ENCODE measurements at regions not wholly inside any gene's neighbourhood (a gene's known extent, or its start where the extent isn't known, plus 50 kb on each side); places are given as distances from the start of the nearest gene placed in this dataset.

DNA sequence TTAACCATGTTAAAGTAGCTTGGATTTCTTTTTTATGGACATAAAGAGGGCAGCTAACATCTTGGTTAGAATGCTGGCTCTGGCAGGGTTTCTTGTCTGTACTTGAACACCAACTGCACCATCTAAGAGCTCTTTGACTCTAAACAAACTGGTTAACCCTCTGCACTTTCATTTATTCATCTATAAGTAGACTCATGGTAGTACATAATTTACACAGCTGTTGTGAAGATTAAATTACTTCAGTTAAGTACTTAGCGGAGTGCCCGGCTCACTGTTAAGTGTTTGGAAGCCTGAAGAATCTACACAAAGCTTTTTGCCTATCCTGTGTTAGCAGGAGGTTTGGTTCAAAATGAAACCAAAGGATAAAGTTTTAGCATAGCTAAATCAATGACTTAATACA, 846.2 kb upstream of the API5 start:
- no peaks in the 10 kb centered on the region for H3K27me3 Mint-ChIP-seq (ENCODE audit: unreplicated experiment)
- H3K27ac Mint-ChIP-seq (ENCODE audit: unreplicated experiment) = no peak overlapping the region
- DNase-seq (ENCODE audit: low spot score) = no peak
- H3K9me3 Mint-ChIP-seq (ENCODE audit: unreplicated experiment) = peaks cover 11% of the 10 kb centered on the region
- H3K4me3 Mint-ChIP-seq (ENCODE audit: unreplicated experiment) = no peak overlapping the region
- TF ChIP-seq, protein P1, sequence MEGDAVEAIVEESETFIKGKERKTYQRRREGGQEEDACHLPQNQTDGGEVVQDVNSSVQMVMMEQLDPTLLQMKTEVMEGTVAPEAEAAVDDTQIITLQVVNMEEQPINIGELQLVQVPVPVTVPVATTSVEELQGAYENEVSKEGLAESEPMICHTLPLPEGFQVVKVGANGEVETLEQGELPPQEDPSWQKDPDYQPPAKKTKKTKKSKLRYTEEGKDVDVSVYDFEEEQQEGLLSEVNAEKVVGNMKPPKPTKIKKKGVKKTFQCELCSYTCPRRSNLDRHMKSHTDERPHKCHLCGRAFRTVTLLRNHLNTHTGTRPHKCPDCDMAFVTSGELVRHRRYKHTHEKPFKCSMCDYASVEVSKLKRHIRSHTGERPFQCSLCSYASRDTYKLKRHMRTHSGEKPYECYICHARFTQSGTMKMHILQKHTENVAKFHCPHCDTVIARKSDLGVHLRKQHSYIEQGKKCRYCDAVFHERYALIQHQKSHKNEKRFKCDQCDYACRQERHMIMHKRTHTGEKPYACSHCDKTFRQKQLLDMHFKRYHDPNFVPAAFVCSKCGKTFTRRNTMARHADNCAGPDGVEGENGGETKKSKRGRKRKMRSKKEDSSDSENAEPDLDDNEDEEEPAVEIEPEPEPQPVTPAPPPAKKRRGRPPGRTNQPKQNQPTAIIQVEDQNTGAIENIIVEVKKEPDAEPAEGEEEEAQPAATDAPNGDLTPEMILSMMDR (IDR thresholded peaks at IDR 0.05; ENCODE audit: unreplicated experiment) = no peak
- H3K36me3 Mint-ChIP-seq (ENCODE audit: low read depth, unreplicated experiment) = no peaks in the 10 kb centered on the region
- no peaks in the 10 kb centered on the region for H3K4me1 Mint-ChIP-seq (ENCODE audit: unreplicated experiment)

DNA sequence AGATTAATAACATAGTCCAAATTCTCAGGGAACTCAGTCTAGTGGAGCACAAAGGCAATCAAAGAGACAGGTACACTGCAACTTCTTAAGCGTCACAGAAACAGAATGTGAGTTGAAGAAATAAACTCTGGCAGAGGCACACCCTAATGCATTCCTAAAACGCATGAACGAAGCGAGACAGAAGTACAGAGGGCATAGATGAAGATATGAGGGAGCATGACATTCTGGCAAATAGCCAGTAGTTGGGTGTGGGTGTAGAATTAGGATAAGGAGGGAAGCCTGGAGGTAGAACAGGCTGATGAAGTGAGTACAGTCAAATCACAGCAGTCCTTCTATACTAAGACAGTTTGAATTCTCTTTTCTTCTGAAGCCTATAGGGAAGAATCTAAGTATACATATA, 838.7 kb upstream of the API5 start:
- H3K27ac Mint-ChIP-seq (ENCODE audit: unreplicated experiment) = no peak overlapping the region
- peaks cover 10% of the 10 kb centered on the region for H3K9me3 Mint-ChIP-seq (ENCODE audit: unreplicated experiment)
- no peaks in the 10 kb centered on the region for H3K27me3 Mint-ChIP-seq (ENCODE audit: unreplicated experiment)
- H3K4me3 Mint-ChIP-seq (ENCODE audit: unreplicated experiment) = no peak overlapping the region
- no peaks in the 10 kb centered on the region for H3K4me1 Mint-ChIP-seq (ENCODE audit: unreplicated experiment)
- DNase-seq (ENCODE audit: low spot score) = no peak
- TF ChIP-seq, protein P1 (IDR thresholded peaks at IDR 0.05; ENCODE audit: unreplicated experiment) = no peak
- no peaks in the 10 kb centered on the region for H3K36me3 Mint-ChIP-seq (ENCODE audit: low read depth, unreplicated experiment)

DNA sequence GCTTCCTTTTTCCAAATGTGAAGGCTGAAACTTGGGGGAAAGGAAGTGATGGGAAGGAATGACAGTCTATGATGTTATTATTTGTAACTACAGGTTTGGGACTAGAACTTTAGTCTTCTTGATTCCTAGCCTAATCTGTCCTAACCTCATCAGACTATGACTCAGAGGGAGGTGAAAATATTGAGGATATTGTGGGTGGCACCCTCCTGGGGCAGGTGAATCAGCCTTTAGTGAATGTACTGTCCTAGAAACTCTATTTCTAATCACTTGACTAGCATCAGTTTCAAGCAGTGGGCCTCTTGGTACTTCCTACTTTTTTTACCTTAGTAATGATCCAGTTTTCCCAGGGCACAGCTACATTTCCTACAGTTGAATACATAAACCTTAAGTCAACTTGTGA, 829.0 kb upstream of the API5 start:
- H3K9me3 Mint-ChIP-seq (ENCODE audit: unreplicated experiment) = peaks cover 29% of the 10 kb centered on the region
- DNase-seq (ENCODE audit: low spot score) = no peak
- no peaks in the 10 kb centered on the region for H3K4me1 Mint-ChIP-seq (ENCODE audit: unreplicated experiment)
- H3K4me3 Mint-ChIP-seq (ENCODE audit: unreplicated experiment) = no peak overlapping the region
- H3K27ac Mint-ChIP-seq (ENCODE audit: unreplicated experiment) = no peak overlapping the region
- TF ChIP-seq, protein P1 (IDR thresholded peaks at IDR 0.05; ENCODE audit: unreplicated experiment) = no peak
- H3K36me3 Mint-ChIP-seq (ENCODE audit: low read depth, unreplicated experiment) = no peaks in the 10 kb centered on the region
- no peaks in the 10 kb centered on the region for H3K27me3 Mint-ChIP-seq (ENCODE audit: unreplicated experiment)

DNA sequence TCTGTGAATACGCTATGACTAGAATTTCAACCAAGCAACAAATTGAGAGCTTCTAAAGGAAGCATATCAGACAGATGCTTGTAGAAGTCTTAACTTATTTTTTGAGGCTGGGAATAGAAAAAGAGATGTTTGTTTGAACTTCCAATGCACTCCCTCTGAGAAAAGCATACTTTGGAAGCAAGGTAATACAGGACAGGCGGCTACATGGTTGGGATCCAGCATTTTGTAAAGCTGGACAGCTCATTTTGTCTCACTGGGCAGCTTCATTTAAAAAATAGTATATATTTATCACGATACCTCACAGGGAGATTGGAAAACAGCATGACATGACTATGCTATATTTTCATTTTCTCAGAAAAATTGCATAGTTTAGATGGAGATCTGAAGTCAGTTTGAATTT, 821.3 kb upstream of the API5 start:
- no peak for DNase-seq (ENCODE audit: low spot score)
- no peaks in the 10 kb centered on the region for H3K9me3 Mint-ChIP-seq (ENCODE audit: unreplicated experiment)
- no peaks in the 10 kb centered on the region for H3K27me3 Mint-ChIP-seq (ENCODE audit: unreplicated experiment)
- TF ChIP-seq, protein P1 (IDR thresholded peaks at IDR 0.05; ENCODE audit: unreplicated experiment) = no peak
- no peak overlapping the region for H3K27ac Mint-ChIP-seq (ENCODE audit: unreplicated experiment)
- H3K4me1 Mint-ChIP-seq (ENCODE audit: unreplicated experiment) = no peaks in the 10 kb centered on the region
- no peak overlapping the region for H3K4me3 Mint-ChIP-seq (ENCODE audit: unreplicated experiment)
- no peaks in the 10 kb centered on the region for H3K36me3 Mint-ChIP-seq (ENCODE audit: low read depth, unreplicated experiment)

DNA sequence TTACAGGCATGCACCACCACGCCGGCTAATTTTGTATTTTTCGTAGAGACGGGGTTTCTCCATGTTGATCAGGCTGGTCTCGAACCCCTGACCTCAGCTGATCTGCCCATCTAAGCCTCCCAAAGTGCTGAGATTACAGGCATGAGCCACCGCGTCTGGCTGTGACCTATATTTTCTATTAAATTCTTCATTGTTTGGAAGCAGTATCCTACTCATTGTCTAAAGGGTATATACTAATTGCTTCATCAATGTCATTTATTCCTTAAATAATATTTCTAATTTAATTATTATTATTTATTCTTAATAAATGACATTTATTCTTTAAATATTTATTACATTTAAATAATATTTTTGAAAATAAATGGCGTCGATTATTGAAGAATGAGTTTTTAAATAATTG, 817.3 kb upstream of the API5 start:
- TF ChIP-seq, protein P1 (IDR thresholded peaks at IDR 0.05; ENCODE audit: unreplicated experiment) = no peak
- Mint-ChIP-seq H3K4me1 (ENCODE audit: unreplicated experiment) (no peaks in the 10 kb centered on the region), H3K27ac (ENCODE audit: unreplicated experiment) (no peak overlapping the region), H3K9me3 (ENCODE audit: unreplicated experiment) (no peaks in the 10 kb centered on the region), H3K4me3 (ENCODE audit: unreplicated experiment) (no peak overlapping the region), H3K27me3 (ENCODE audit: unreplicated experiment) (no peaks in the 10 kb centered on the region), H3K36me3 (ENCODE audit: low read depth, unreplicated experiment) (no peaks in the 10 kb centered on the region)
- DNase-seq (ENCODE audit: low spot score) = no peak
